ENCODE measurements at regions not wholly inside any gene's neighbourhood (a gene's known extent, or its start where the extent isn't known, plus 50 kb on each side); places are given as distances from the start of the nearest gene placed in this dataset.

GRCh38 chr14:87229131-87229530 lies 763.9 kb downstream of the GALC start:
- DNase-seq: no peak

- no peak for DNase-seq
Measured at GRCh38 chr14:87217023-87217422, 776.0 kb downstream of the GALC start.

GRCh38 chr14:87214558-87214957 lies 778.4 kb downstream of the GALC start:
- no peak for DNase-seq

- DNase-seq: no peak
Measured at GRCh38 chr14:87207756-87208155, 785.2 kb downstream of the GALC start.

GRCh38 chr14:87205811-87206210 lies 787.2 kb downstream of the GALC start:
- no peak for DNase-seq

GRCh38 chr14:87203346-87203745 lies 789.6 kb downstream of the GALC start:
- DNase-seq: no peak

GRCh38 chr14:87199381-87199780 lies 793.6 kb downstream of the GALC start:
- no peak for DNase-seq

- no peak for DNase-seq
Measured at GRCh38 chr14:87196436-87196835, 796.5 kb downstream of the GALC start.

- no peak for DNase-seq
Measured at GRCh38 chr14:87187786-87188185, 805.2 kb downstream of the GALC start.

GRCh38 chr14:87186737-87187136 lies 806.2 kb downstream of the GALC start:
- DNase-seq: no peak

GRCh38 chr14:87185961-87186560 lies 806.9 kb downstream of the GALC start:
- DNase-seq: no peak

GRCh38 chr14:87184180-87184579 lies 808.8 kb downstream of the GALC start:
- no peak for DNase-seq

GRCh38 chr14:87181288-87181687 lies 811.7 kb downstream of the GALC start:
- DNase-seq: no peak

GRCh38 chr14:87179936-87180335 lies 813.0 kb downstream of the GALC start:
- DNase-seq: no peak

GRCh38 chr14:87178277-87178676 lies 814.7 kb downstream of the GALC start:
- DNase-seq: no peak

GRCh38 chr14:87175175-87175574 lies 817.8 kb downstream of the GALC start:
- no peak for DNase-seq

- no peak for DNase-seq
Measured at GRCh38 chr14:87171141-87171540, 821.8 kb downstream of the GALC start.

GRCh38 chr14:87170179-87170578 lies 822.8 kb downstream of the GALC start:
- no peak for DNase-seq

- DNase-seq: no peak
Measured at GRCh38 chr14:87169362-87169761, 823.6 kb downstream of the GALC start.

- no peak for DNase-seq
Measured at GRCh38 chr14:87161502-87161901, 831.5 kb downstream of the GALC start.

- no peak for DNase-seq
Measured at GRCh38 chr14:87160989-87161388, 832.0 kb downstream of the GALC start.

- no peak for DNase-seq
Measured at GRCh38 chr14:87158283-87158682, 834.7 kb downstream of the GALC start.

- no peak for DNase-seq
Measured at GRCh38 chr14:87156878-87157277, 836.1 kb downstream of the GALC start.

GRCh38 chr14:87155856-87156488 lies 837.0 kb downstream of the GALC start:
- no peak for DNase-seq

GRCh38 chr14:87153901-87154300 lies 839.1 kb downstream of the GALC start:
- DNase-seq: no peak

All from CD4-positive, alpha-beta T cell treated with Interleukin-6 for 4 hours (primary cell).